Neuronal stem cell (in vitro differentiated cells): ENCODE measurements at regions not wholly inside any gene's neighbourhood (a gene's known extent, or its start where the extent isn't known, plus 50 kb on each side); places are given as distances from the start of the nearest gene placed in this dataset.

ENCODE experiments used
- DNase-seq: peaks from one replicate; pipeline ENCODE4 v3.0.0-alpha.2; 2013; ENCODE audit warnings: low spot score
- H2AFZ ChIP-seq: one replicate; pipeline ENCODE4 v1.6.1; 2013; ENCODE audit warnings: mild to moderate bottlenecking, low read length, inconsistent platforms
- H2AK5ac ChIP-seq: 2 replicates; pipeline ENCODE4 v1.6.1; 2013; ENCODE audit warnings: low read depth, mild to moderate bottlenecking, inconsistent platforms, low read length, moderate library complexity, mixed read lengths
- H2BK120ac ChIP-seq: 2 replicates; pipeline ENCODE4 v1.6.1; 2013; ENCODE audit warnings: low read depth, mild to moderate bottlenecking, inconsistent platforms, low read length, moderate library complexity, mixed read lengths
- H2BK12ac ChIP-seq: one replicate; pipeline ENCODE4 v1.6.1; 2013; ENCODE audit warnings: low read length, inconsistent platforms
- H2BK15ac ChIP-seq: 2 replicates; pipeline ENCODE4 v1.6.1; 2013; ENCODE audit warnings: mild to moderate bottlenecking, low read length, inconsistent platforms, mixed read lengths
- H2BK5ac ChIP-seq: one replicate; pipeline ENCODE4 v1.6.1; 2013; ENCODE audit warnings: inconsistent platforms, mild to moderate bottlenecking, low read length, moderate library complexity
- H3K14ac ChIP-seq: one replicate; pipeline ENCODE4 v1.6.1; 2013; ENCODE audit warnings: low read length, inconsistent platforms
- H3K18ac ChIP-seq: 2 replicates; pipeline ENCODE4 v1.6.1; 2013; ENCODE audit warnings: low read length, inconsistent platforms
- H3K23ac ChIP-seq: 2 replicates; pipeline ENCODE4 v1.6.1; 2013; ENCODE audit warnings: low read depth, mild to moderate bottlenecking, mixed read lengths, low read length, inconsistent platforms; ENCODE audit not compliant: poor library complexity
- H3K27ac ChIP-seq: replicated peaks from 3 replicates; pipeline ENCODE4 v1.5.1; 2013; ENCODE audit warnings: low read length, inconsistent platforms
- H3K27me3 ChIP-seq, 3 experiments: 2 replicates each; pipeline ENCODE4 v1.6.1; 2013; ENCODE audit warnings: low read length in 3 of 3, mild to moderate bottlenecking in 2 of 3, inconsistent platforms in 1 of 3, low read depth in 1 of 3, mixed read lengths in 1 of 3, moderate library complexity in 1 of 3; ENCODE audit not compliant: control insufficient read depth in 3 of 3, insufficient read depth in 3 of 3
- H3K36me3 ChIP-seq, 2 donors: replicated peaks in 1 of 2; 2 replicates each; pipeline ENCODE4 v1.6.1; 2013; ENCODE audit warnings: low read length in 2 of 2; ENCODE audit not compliant: control insufficient read depth in 2 of 2, insufficient read depth in 2 of 2
- H3K4ac ChIP-seq: 2 replicates; pipeline ENCODE4 v1.6.1; 2013; ENCODE audit warnings: inconsistent platforms, mild to moderate bottlenecking, low read length, moderate library complexity
- H3K4me1 ChIP-seq, 2 donors: 1 replicate in 1 of 2; 2 replicates in 1 of 2; pipeline ENCODE4 v1.6.1; 2013; ENCODE audit warnings: low read length in 2 of 2, low read depth in 1 of 2; ENCODE audit not compliant: control insufficient read depth in 2 of 2, insufficient read depth in 1 of 2
- H3K4me2 ChIP-seq: one replicate; pipeline ENCODE4 v1.6.1; 2013; ENCODE audit warnings: mild to moderate bottlenecking, low read length, inconsistent platforms; ENCODE audit not compliant: insufficient read depth, poor library complexity, severe bottlenecking
- H3K4me3 ChIP-seq, 2 donors: 2 replicates each; pipeline ENCODE4 v1.5.1; 2013; ENCODE audit warnings: low read length in 2 of 2, mild to moderate bottlenecking in 2 of 2, inconsistent platforms in 1 of 2, moderate library complexity in 1 of 2
- H3K79me1 ChIP-seq: one replicate; pipeline ENCODE4 v1.6.1; 2013; ENCODE audit warnings: low read depth, mild to moderate bottlenecking, inconsistent platforms, low read length, moderate library complexity
- H3K9ac ChIP-seq: one replicate; pipeline ENCODE4 v1.6.1; 2013; ENCODE audit warnings: mild to moderate bottlenecking, low read depth, low read length, inconsistent platforms; ENCODE audit not compliant: poor library complexity
- H3K9me3 ChIP-seq, 2 donors: replicated peaks in 1 of 2; 2 replicates each; pipeline versions ENCODE3 to v1.6.1; 2013; ENCODE audit warnings: low read length in 2 of 2, mild to moderate bottlenecking in 2 of 2, inconsistent platforms in 1 of 2, low read depth in 1 of 2, mixed read lengths in 1 of 2, moderate library complexity in 1 of 2; ENCODE audit not compliant: control insufficient read depth in 2 of 2, insufficient read depth in 1 of 2
- H4K8ac ChIP-seq: one replicate; pipeline ENCODE4 v1.6.1; 2013; ENCODE audit warnings: low read depth, mild to moderate bottlenecking, inconsistent platforms, low read length, moderate library complexity
- H4K91ac ChIP-seq: one replicate; pipeline ENCODE4 v1.6.1; 2013; ENCODE audit warnings: low read length, low read depth, mild to moderate bottlenecking, inconsistent platforms; ENCODE audit not compliant: poor library complexity
- WGBS, 2 donors: extraction: QIAGEN DNeasy Blood & Tissue Kit; methylation state at CpG; one replicate each; pipeline ENCODE4 v1.1.7; 2013; ENCODE audit warnings: missing lambda C conversion rate in 2 of 2, mixed read lengths in 1 of 2; ENCODE audit not compliant: insufficient read length in 2 of 2, insufficient replicate concordance in 1 of 2; ENCODE audit errors: extremely low coverage in 2 of 2; 5-methylcytosine and 5-hydroxymethylcytosine counted together

DNA sequence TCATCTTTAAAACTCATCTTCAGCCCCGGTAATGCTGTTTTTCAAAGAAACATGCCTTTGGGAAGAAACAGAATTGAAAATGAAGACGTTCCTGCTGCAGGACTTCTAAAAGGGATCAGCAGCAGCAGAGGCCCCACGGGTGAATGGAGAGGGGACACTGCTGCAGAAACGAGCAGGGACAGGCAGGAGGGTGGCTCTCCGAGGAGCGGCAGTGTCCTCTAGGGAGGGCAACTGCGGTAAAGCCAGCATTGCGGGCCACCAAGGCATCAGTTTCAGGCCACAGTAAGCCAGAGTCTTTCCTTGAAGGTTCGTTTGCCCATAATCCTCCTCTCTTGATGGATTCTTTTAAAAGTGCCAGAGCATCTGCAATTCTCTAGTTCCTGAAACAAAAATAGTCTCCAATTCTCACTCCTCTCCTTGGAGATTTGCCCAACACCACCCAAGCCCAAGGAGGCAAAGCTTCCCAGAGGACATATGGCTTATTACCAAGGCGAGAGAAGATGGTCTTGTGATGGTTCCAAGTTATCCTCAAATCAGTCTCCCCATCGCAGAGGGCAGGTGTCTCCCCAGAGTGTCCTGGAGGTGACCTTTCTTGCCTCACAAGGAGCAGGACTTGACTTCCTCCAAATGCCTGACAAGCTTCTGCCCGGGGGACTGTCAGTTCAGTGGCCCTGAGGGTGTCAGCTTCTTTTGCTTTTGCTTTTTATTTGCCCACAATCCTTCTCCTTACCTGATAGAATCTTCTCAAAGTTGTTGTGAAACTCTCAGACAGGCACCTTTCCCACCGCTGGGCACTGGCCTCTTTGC is 341.1 kb upstream of the B3GAT1 start:
- peak overlapping the region; percentile 3 for H3K18ac ChIP-seq
- WGBS, 2 donors, result no CpG with 5 or more reads among the region's 13 CpGs

DNA sequence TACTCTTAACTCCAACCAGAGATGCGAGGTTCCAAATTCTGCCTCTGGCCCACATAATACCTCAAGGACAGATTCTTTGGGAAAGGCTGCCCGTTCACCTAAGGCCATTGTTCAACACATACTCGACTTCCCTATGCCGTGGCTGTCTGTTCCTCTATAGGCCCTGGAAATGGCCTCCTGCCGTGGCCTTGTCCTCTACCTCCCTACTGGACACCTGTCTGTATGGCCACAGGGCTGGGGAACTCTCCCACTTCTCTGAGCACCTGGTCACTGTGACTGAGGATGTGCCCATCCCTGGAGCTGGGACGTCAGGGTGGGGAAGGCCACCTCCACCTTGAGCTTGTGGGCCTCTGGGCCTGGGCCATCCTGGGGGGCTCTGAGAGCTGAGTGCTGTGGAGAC is 340.5 kb upstream of the B3GAT1 start:
- Histone ChIP-seq H3K18ac (peak overlapping the region; percentile 4), H2BK12ac (no peak overlapping the region), H3K79me1 (no peaks in the 10 kb centered on the region), H3K4ac (no peak overlapping the region), H2AK5ac (no peak overlapping the region), H3K4me3 (peak overlapping the region in 1 of 2 donors; percentile 6), H4K8ac (no peak overlapping the region), H3K9me3 (peaks cover 0 to 4% of the 10 kb centered on the region in 2 donors), H3K4me1 (no peaks in the 10 kb centered on the region), H2BK120ac (no peak overlapping the region), H3K4me2 (no peak overlapping the region), H3K36me3 (no peaks in the 10 kb centered on the region), H3K27me3 (no peaks in the 10 kb centered on the region), H3K27ac (no peak overlapping the region), H3K9ac (no peak overlapping the region), H3K23ac (no peak overlapping the region), H3K14ac (no peak overlapping the region), H2BK15ac (no peak overlapping the region), H2AFZ (no peak overlapping the region), H2BK5ac (no peak overlapping the region), H4K91ac (no peak overlapping the region)
- WGBS, 2 donors, result no CpG with 5 or more reads among the region's 6 CpGs
- DNase-seq, result no peak

More for the DNA sequence above, 341.1 kb upstream of the B3GAT1 start:
- no peaks in the 10 kb centered on the region for H3K27me3 ChIP-seq
- no peak overlapping the region for H3K14ac ChIP-seq
- DNase-seq, result no peak
- no peak overlapping the region for H3K4me3 ChIP-seq
- no peak overlapping the region for H3K4ac ChIP-seq
- H3K4me2 ChIP-seq, result no peak overlapping the region
- no peak overlapping the region for H2BK5ac ChIP-seq
- H2AFZ ChIP-seq, result no peak overlapping the region
- no peak overlapping the region for H2BK120ac ChIP-seq
- no peak overlapping the region for H3K27ac ChIP-seq
- no peak overlapping the region for H4K8ac ChIP-seq
- H2AK5ac ChIP-seq, result no peak overlapping the region
- no peaks in the 10 kb centered on the region for H3K36me3 ChIP-seq
- no peak overlapping the region for H3K23ac ChIP-seq
- H3K9ac ChIP-seq, result no peak overlapping the region
- no peaks in the 10 kb centered on the region for H3K79me1 ChIP-seq
- H2BK15ac ChIP-seq, result no peak overlapping the region
- peaks cover 0 to 3% of the 10 kb centered on the region in 2 donors for H3K9me3 ChIP-seq
- H3K4me1 ChIP-seq, result no peaks in the 10 kb centered on the region
- H4K91ac ChIP-seq, result no peak overlapping the region
- no peak overlapping the region for H2BK12ac ChIP-seq

DNA sequence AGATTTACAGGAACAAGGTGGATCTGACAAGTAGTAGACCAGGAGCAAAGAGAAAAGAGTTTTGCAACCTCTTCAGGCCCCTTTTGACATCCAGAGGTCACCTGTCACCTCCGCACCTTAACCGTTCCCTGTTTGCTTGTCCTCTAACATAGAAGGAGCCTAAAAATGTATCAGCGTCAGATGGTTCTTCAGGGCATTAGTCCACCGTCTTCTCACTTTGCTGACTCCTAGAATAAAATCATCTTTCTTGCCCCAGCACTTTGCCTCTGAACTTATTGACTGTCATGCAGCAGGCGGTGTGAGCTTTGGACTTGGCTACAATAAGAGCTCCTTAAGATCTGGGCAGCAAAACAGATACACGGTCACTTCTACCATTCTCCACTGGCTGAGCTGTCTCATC is 339.7 kb upstream of the B3GAT1 start:
- Histone ChIP-seq H3K4ac (no peak overlapping the region), H2AFZ (no peak overlapping the region), H3K18ac (no peak overlapping the region), H2BK12ac (no peak overlapping the region), H3K23ac (no peak overlapping the region), H2AK5ac (no peak overlapping the region), H4K8ac (no peak overlapping the region), H3K9me3 (peaks cover 0 to 4% of the 10 kb centered on the region in 2 donors), H3K79me1 (no peaks in the 10 kb centered on the region), H3K4me2 (no peak overlapping the region), H2BK120ac (no peak overlapping the region), H3K14ac (no peak overlapping the region), H3K9ac (no peak overlapping the region), H3K4me3 (no peak overlapping the region), H4K91ac (no peak overlapping the region), H2BK5ac (no peak overlapping the region), H3K4me1 (no peaks in the 10 kb centered on the region), H3K27me3 (no peaks in the 10 kb centered on the region), H2BK15ac (no peak overlapping the region), H3K27ac (no peak overlapping the region), H3K36me3 (no peaks in the 10 kb centered on the region)
- no CpG with 5 or more reads among the region's 6 CpGs for WGBS, 2 donors
- no peak for DNase-seq

- Histone ChIP-seq H3K4me1 (no peaks in the 10 kb centered on the region), H3K27ac (no peak overlapping the region), H3K79me1 (no peaks in the 10 kb centered on the region), H3K14ac (no peak overlapping the region), H3K4ac (no peak overlapping the region), H2BK120ac (no peak overlapping the region), H2AK5ac (no peak overlapping the region), H3K9ac (no peak overlapping the region), H2AFZ (no peak overlapping the region), H3K36me3 (no peaks in the 10 kb centered on the region), H3K9me3 (peaks cover 0 to 4% of the 10 kb centered on the region in 2 donors), H4K91ac (no peak overlapping the region), H4K8ac (no peak overlapping the region), H3K4me3 (no peak overlapping the region), H2BK5ac (no peak overlapping the region), H3K23ac (no peak overlapping the region), H2BK15ac (no peak overlapping the region), H2BK12ac (no peak overlapping the region), H3K27me3 (no peaks in the 10 kb centered on the region), H3K18ac (no peak overlapping the region), H3K4me2 (no peak overlapping the region)
- no peak for DNase-seq
- no CpG with 5 or more reads among the region's 8 CpGs for WGBS, 2 donors
These were observed 339.1 kb upstream of the B3GAT1 start for GRCh38 chr11:134751031-134751585.
